Activated B cell treated with CpG ODN at 0.5 μM for 24 hours (primary cell): ENCODE measurements at regions not wholly inside any gene's neighbourhood (a gene's known extent, or its start where the extent isn't known, plus 50 kb on each side); places are given as distances from the start of the nearest gene placed in this dataset.

Source experiments
- ATAC-seq: fragments of 200-7000 bp; cut with Tn5 transposase; one replicate; pipeline ENCODE4 v1.10.0; 2021; ENCODE audit warnings: low read depth, mild to moderate bottlenecking, moderate library complexity
- CTCF ChIA-PET: fragments of 350-600 bp; sonication (Branson Sonifier 250); formaldehyde crosslinking; loops from one replicate; lab custom pipeline; 2021; ENCODE audit warnings: antibody characterized with exemption; lab: Charles Lee
- POLR2A ChIA-PET: fragments of 350-600 bp; sonication (Branson Sonifier 250); formaldehyde crosslinking; loops from one replicate; lab custom pipeline; 2021; ENCODE audit warnings: antibody characterized with exemption; lab: Charles Lee
- DNase-seq: peaks from one replicate; pipeline ENCODE4 v3.0.0; 2022
- H3K27ac Mint-ChIP-seq: one replicate; pipeline ENCODE4 v1.8.0; 2020; ENCODE audit warnings: mixed read lengths
- H3K27me3 Mint-ChIP-seq: one replicate; pipeline ENCODE4 v1.8.0; 2021; ENCODE audit warnings: mixed read lengths
- H3K36me3 Mint-ChIP-seq: one replicate; pipeline ENCODE4 v1.8.0; 2021; ENCODE audit warnings: low read depth, mixed read lengths
- H3K4me1 Mint-ChIP-seq: one replicate; pipeline ENCODE4 v1.8.0; 2021; ENCODE audit warnings: mixed read lengths
- H3K4me3 Mint-ChIP-seq: one replicate; pipeline ENCODE4 v1.8.0; 2020; ENCODE audit warnings: mild to moderate bottlenecking, mixed read lengths
- H3K9me3 Mint-ChIP-seq: one replicate; pipeline ENCODE4 v1.8.0; 2020; ENCODE audit warnings: mixed read lengths
- CTCF ChIP-seq: fragments of 200-600 bp; IDR thresholded peaks from one replicate; pipeline ENCODE4 v1.8.0; 2022; ENCODE audit warnings: antibody characterized with exemption, mild to moderate bottlenecking
- intact Hi-C: fragments of 100-400 bp; cut with micrococcal nuclease; formaldehyde crosslinking; loops from one replicate; pipeline ENCODE4 v1.15.1; 2024

- H3K36me3 Mint-ChIP-seq = no peaks in the 10 kb centered on the region
- peaks cover 15% of the 10 kb centered on the region for H3K27me3 Mint-ChIP-seq
- no peak for TF ChIP-seq CTCF
- intact Hi-C loops = no loop called here
- H3K4me3 Mint-ChIP-seq = no peak overlapping the region
- ChIA-PET CTCF (no interaction called here), POLR2A (no interaction called here)
- DNase-seq = no peak
- H3K27ac Mint-ChIP-seq = no peak overlapping the region
- ATAC-seq = no peak
- H3K4me1 Mint-ChIP-seq = no peaks in the 10 kb centered on the region
- H3K9me3 Mint-ChIP-seq = no peaks in the 10 kb centered on the region
These were observed 178.0 kb downstream of the TLR4 start for GRCh38 chr9:117882171-117882570.

GRCh38 chr9:117886616-117887015 lies 182.4 kb downstream of the TLR4 start:
- DNase-seq (no peak), ATAC-seq (no peak)
- ChIA-PET CTCF (no interaction called here), POLR2A (no interaction called here)
- no peaks in the 10 kb centered on the region for H3K4me1 Mint-ChIP-seq
- H3K27ac Mint-ChIP-seq = no peak overlapping the region
- intact Hi-C loops = no loop called here
- H3K27me3 Mint-ChIP-seq = peaks cover 5% of the 10 kb centered on the region
- no peak for TF ChIP-seq CTCF
- no peak overlapping the region for H3K4me3 Mint-ChIP-seq
- no peaks in the 10 kb centered on the region for H3K9me3 Mint-ChIP-seq
- no peaks in the 10 kb centered on the region for H3K36me3 Mint-ChIP-seq

DNA sequence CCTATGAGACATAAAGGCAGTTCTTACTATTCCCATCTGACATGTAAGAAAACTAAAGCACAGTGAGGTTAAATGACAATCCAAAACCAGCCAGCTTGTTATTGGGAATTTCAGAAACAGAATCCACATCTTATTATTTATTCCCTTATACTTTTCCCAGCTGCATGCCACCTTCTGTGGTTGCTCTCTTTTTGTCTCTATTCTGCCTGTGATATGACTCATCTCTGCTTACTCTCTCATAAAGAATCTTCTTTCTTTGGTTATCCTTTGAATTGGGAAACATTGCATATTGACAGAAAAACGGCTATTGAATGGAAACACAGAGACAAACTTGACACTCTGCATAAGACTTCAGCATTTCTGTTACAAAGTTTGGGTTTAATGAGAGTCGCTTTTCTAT lies 183.2 kb downstream of the TLR4 start:
- Mint-ChIP-seq H3K27me3 (peaks cover 2% of the 10 kb centered on the region), H3K4me1 (no peaks in the 10 kb centered on the region), H3K9me3 (no peaks in the 10 kb centered on the region), H3K36me3 (no peaks in the 10 kb centered on the region), H3K27ac (no peak overlapping the region), H3K4me3 (no peak overlapping the region)
- CTCF ChIA-PET = no interaction called here
- ATAC-seq (no peak), DNase-seq (no peak)
- TF ChIP-seq CTCF = no peak
- intact Hi-C loops = no loop called here
- POLR2A ChIA-PET = no interaction called here

DNA sequence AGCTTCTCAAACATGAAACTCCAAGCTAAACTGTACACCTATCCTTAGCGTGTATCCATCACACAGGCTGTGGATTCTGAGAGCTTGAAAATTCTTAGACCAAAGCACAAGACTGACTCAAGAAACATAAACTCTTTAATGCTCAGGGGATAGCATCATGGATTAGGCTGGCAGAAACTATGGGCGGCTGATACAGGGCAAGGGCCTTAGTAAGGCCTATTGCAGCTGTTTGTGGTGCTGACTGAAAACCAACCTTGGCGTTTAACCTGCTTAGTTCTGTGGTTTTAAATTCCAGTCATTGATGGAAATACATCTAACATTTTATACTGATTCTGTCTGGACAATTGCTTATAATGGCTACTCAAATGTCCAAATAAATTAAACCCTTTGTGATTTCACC lies 183.7 kb downstream of the TLR4 start:
- Mint-ChIP-seq H3K9me3 (no peaks in the 10 kb centered on the region), H3K4me1 (no peaks in the 10 kb centered on the region), H3K27ac (no peak overlapping the region), H3K27me3 (no peaks in the 10 kb centered on the region), H3K36me3 (no peaks in the 10 kb centered on the region), H3K4me3 (no peak overlapping the region)
- DNase-seq (no peak), ATAC-seq (no peak)
- intact Hi-C loops = no loop called here
- CTCF ChIA-PET = no interaction called here
- POLR2A ChIA-PET = no interaction called here
- TF ChIP-seq CTCF = no peak

GRCh38 chr9:117903453-117903852 lies 199.2 kb downstream of the TLR4 start:
- DNase-seq = no peak
- H3K36me3 Mint-ChIP-seq = no peaks in the 10 kb centered on the region
- no peak for ATAC-seq
- ChIA-PET POLR2A (no interaction called here), CTCF (no interaction called here)
- no peak overlapping the region for H3K27ac Mint-ChIP-seq
- peaks cover 13% of the 10 kb centered on the region for H3K27me3 Mint-ChIP-seq
- H3K9me3 Mint-ChIP-seq = peaks cover 2% of the 10 kb centered on the region
- H3K4me1 Mint-ChIP-seq = no peaks in the 10 kb centered on the region
- intact Hi-C loops = no loop called here
- no peak overlapping the region for H3K4me3 Mint-ChIP-seq
- no peak for TF ChIP-seq CTCF
